Subcutaneous abdominal adipose tissue (tissue), 5 donors: ENCODE measurements at regions not wholly inside any gene's neighbourhood (a gene's known extent, or its start where the extent isn't known, plus 50 kb on each side); places are given as distances from the start of the nearest gene placed in this dataset.

Experiments
- H3K27ac ChIP-seq: one replicate; pipeline ENCODE4 v1.7.0; 2013; ENCODE audit warnings: low read depth, mild to moderate bottlenecking, inconsistent platforms, low read length, moderate library complexity
- H3K27me3 ChIP-seq, 5 donors: one replicate each; pipeline ENCODE4 v1.7.0; 2013; ENCODE audit warnings: low read length in 5 of 5, inconsistent platforms in 1 of 5; ENCODE audit not compliant: control insufficient read depth in 5 of 5, insufficient read depth in 4 of 5
- H3K36me3 ChIP-seq, 5 donors: one replicate each; pipeline ENCODE4 v1.7.0; 2013; ENCODE audit warnings: low read length in 5 of 5; ENCODE audit not compliant: control insufficient read depth in 5 of 5, insufficient read depth in 5 of 5
- H3K4me1 ChIP-seq, 5 donors: one replicate each; pipeline ENCODE4 v1.7.0; 2013; ENCODE audit warnings: low read length in 5 of 5, mild to moderate bottlenecking in 3 of 5, moderate library complexity in 1 of 5; ENCODE audit not compliant: control insufficient read depth in 5 of 5, insufficient read depth in 5 of 5
- H3K4me3 ChIP-seq, 5 donors: one replicate each; pipeline ENCODE4 v1.7.0; 2013; ENCODE audit warnings: low read length in 5 of 5, low read depth in 1 of 5
- H3K9ac ChIP-seq, 5 donors: one replicate each; pipeline ENCODE4 v1.7.0; 2013; ENCODE audit warnings: low read length in 5 of 5, mild to moderate bottlenecking in 4 of 5, moderate library complexity in 3 of 5
- H3K9me3 ChIP-seq, 5 donors: one replicate each; pipeline ENCODE4 v1.7.0; 2013; ENCODE audit warnings: low read length in 5 of 5; ENCODE audit not compliant: control insufficient read depth in 5 of 5
- donor health status: healthy.
- donor health status: healthy.
- donor health status: healthy.
- donor health status: healthy.
- donor health status: healthy.

- Histone ChIP-seq H3K4me1 (no peaks in the 10 kb centered on the region), H3K27me3 (no peaks in the 10 kb centered on the region), H3K9ac (no peak overlapping the region), H3K27ac (no peak overlapping the region), H3K36me3 (no peaks in the 10 kb centered on the region), H3K9me3 (no peaks in the 10 kb centered on the region), H3K4me3 (no peak overlapping the region)
Measured at GRCh38 chr11:133726542-133726941, 118.8 kb downstream of the SPATA19 start.

DNA sequence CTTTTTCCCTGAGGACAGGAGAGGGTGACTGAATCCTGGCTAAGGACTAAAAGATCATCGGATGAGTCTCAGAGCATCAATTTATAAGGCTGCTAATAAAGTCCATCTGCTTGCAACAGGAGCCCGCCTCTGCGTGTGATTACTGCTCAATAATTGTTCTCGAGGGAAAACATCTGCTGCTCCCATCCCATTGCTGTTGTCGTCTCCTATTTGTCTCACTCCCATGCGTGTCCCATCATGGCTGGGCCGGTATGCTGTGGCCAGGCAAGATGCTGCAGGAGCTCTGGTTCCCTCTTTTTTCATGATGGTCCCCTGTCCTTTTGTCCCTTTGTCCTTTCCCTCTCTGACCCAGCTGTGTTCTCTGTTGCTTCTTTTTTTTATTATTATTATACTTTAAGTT lies 121.2 kb downstream of the SPATA19 start:
- Histone ChIP-seq H3K9ac (no peak overlapping the region), H3K4me3 (no peak overlapping the region), H3K9me3 (no peaks in the 10 kb centered on the region), H3K27ac (no peak overlapping the region), H3K4me1 (no peaks in the 10 kb centered on the region), H3K36me3 (no peaks in the 10 kb centered on the region), H3K27me3 (no peaks in the 10 kb centered on the region)

DNA sequence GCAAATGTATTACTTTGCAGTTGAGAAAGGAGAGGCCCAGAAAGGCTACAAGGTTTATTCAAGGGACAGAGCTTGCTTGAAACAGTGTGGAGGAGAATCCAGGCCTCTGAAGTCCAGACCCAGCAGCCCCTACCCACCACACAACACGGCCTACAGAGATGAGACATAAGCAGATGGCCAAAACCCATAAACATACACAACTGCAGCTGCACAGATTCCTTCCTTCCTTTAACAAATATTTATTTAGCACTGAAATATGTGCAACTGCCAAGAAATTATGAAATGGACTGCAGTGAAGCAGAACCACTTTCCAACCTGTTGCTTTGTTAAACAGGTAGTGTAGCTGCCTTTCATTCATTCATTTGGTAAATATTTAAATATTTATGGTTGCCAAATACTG lies 122.3 kb downstream of the SPATA19 start:
- H3K27ac ChIP-seq = no peak overlapping the region
- H3K4me1 ChIP-seq = no peaks in the 10 kb centered on the region
- H3K9me3 ChIP-seq = no peaks in the 10 kb centered on the region
- H3K4me3 ChIP-seq = no peak overlapping the region
- H3K27me3 ChIP-seq = no peaks in the 10 kb centered on the region
- H3K9ac ChIP-seq = no peak overlapping the region
- no peaks in the 10 kb centered on the region for H3K36me3 ChIP-seq

DNA sequence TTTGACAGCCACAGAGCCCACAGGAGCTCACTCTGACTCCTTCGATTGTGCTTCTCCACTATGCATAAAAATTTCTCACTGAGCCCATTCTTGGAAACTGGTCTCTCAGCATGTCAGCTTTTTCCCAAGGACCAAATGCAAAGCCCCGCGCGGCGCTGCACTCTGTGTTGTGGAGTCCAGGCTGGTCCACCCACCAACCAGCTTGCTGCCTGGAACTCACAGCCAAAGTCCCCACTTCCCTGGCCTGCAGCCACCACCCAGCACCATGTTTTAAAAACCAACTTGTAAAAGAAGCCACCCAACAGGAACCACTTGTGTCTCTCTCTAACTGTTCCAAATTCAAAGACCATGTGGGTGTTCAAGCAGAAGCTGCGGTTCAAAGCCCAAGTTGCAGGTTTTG lies 124.4 kb downstream of the SPATA19 start:
- Histone ChIP-seq H3K4me3 (no peak overlapping the region), H3K27ac (no peak overlapping the region), H3K36me3 (no peaks in the 10 kb centered on the region), H3K9me3 (no peaks in the 10 kb centered on the region), H3K27me3 (no peaks in the 10 kb centered on the region), H3K4me1 (no peaks in the 10 kb centered on the region), H3K9ac (no peak overlapping the region)

GRCh38 chr11:133719532-133720235 lies 125.6 kb downstream of the SPATA19 start:
- H3K27ac ChIP-seq = no peak overlapping the region
- H3K9me3 ChIP-seq = no peaks in the 10 kb centered on the region
- H3K4me1 ChIP-seq = no peaks in the 10 kb centered on the region
- no peak overlapping the region for H3K9ac ChIP-seq
- H3K36me3 ChIP-seq = no peaks in the 10 kb centered on the region
- peaks cover 0 to 7% (median 2%) of the 10 kb centered on the region in 5 donors for H3K27me3 ChIP-seq
- no peak overlapping the region for H3K4me3 ChIP-seq

DNA sequence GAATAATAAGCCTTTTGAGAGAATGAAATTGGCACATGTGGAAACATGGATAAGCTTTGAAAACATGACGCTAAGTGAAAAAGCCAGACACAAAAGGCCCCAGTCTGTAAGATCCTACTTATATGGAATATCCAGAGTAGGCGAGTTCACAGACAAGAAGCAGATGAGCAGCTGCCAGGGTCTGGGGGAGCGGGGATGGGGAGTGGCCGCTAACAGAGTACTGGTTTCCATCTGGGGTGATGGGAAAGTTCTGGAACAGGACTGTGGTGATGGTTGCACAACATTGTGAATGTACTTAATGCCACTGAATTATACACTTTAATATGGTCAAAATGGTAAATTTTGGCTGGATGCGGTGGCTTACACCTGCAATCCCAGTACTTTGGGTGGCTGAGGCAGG lies 126.5 kb downstream of the SPATA19 start:
- peaks cover 0 to 12% (median 4%) of the 10 kb centered on the region in 5 donors for H3K27me3 ChIP-seq
- no peaks in the 10 kb centered on the region for H3K36me3 ChIP-seq
- no peak overlapping the region for H3K4me3 ChIP-seq
- no peak overlapping the region for H3K9ac ChIP-seq
- no peaks in the 10 kb centered on the region for H3K4me1 ChIP-seq
- no peaks in the 10 kb centered on the region for H3K9me3 ChIP-seq
- H3K27ac ChIP-seq = no peak overlapping the region

DNA sequence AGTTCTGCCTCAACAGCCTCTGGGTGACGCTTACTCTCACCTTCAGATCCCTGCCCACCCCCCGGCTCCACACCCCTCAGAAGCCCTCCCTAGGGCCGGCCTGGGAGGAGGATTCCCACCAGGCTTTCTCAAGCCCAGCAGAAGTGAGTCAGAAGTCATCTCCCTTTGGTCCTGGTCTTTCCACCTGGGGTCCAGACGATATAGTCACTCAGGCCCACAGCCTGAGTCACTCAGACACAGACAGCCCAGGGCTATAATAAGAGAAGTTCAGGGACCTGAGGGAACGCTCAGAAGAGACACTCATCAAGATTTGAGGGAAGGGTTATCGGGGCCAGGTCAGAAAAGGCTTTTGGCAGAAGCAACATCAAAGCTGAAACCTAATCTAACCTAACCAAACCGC lies 127.1 kb downstream of the SPATA19 start:
- H3K36me3 ChIP-seq = no peaks in the 10 kb centered on the region
- no peak overlapping the region for H3K4me3 ChIP-seq
- H3K27me3 ChIP-seq = peaks cover 0 to 12% (median 4%) of the 10 kb centered on the region in 5 donors
- no peaks in the 10 kb centered on the region for H3K9me3 ChIP-seq
- no peak overlapping the region for H3K27ac ChIP-seq
- no peak overlapping the region for H3K9ac ChIP-seq
- H3K4me1 ChIP-seq = no peaks in the 10 kb centered on the region

- Histone ChIP-seq H3K36me3 (no peaks in the 10 kb centered on the region), H3K9me3 (no peaks in the 10 kb centered on the region), H3K4me3 (no peak overlapping the region), H3K4me1 (no peaks in the 10 kb centered on the region), H3K27ac (no peak overlapping the region), H3K9ac (no peak overlapping the region), H3K27me3 (peaks cover 0 to 12% (median 4%) of the 10 kb centered on the region in 5 donors)
Measured at GRCh38 chr11:133716602-133717001, 128.7 kb downstream of the SPATA19 start.

GRCh38 chr11:133715602-133716001 lies 129.7 kb downstream of the SPATA19 start:
- Histone ChIP-seq H3K4me3 (no peak overlapping the region), H3K27me3 (peaks cover 0 to 12% (median 4%) of the 10 kb centered on the region in 5 donors), H3K36me3 (no peaks in the 10 kb centered on the region), H3K9ac (no peak overlapping the region), H3K27ac (no peak overlapping the region), H3K9me3 (no peaks in the 10 kb centered on the region), H3K4me1 (no peaks in the 10 kb centered on the region)

DNA sequence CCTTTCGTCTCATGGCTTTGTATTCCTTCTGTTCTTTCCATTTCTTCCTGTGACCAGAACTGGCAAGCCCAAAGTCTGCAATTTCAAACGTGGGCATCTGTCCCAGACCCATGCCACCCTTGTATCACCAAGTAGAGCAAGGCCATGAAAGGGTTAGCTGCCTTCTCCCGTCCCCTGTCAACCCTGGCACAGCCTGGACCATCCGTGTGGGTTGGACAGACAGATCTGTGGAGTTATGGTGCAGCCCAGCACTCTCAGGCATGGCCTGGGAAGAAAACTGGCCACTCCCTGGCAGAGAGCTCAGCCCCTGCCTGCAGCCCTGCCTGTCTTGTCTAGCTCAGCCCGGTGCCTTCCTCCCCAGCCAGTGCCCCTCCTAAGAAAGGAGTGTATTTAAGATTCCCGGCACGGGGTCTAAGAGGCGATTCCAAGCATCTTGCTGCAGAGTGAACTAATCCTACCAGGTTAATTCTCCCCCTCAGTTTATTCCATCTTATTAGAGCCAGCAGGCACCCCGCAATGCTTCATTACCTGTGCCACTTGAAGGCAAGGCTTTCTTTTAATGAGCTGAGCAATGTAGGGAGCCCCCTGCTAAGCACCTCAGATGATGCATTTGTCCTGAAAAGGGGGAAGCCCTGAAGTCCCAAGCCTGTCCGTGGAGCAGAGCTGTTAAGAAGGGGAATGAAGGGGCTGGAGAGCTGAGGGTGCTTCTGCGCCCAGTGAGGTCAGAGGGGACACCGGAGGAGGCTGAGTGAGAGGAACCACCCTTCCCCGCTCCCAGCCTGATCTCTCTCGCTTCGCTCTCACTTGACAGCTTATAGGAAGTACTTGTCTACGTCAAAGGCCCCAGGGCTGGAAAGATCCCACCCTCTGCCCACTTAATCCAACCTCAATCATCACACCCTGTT lies 130.6 kb downstream of the SPATA19 start:
- Histone ChIP-seq H3K36me3 (no peaks in the 10 kb centered on the region), H3K4me1 (no peaks in the 10 kb centered on the region), H3K27ac (no peak overlapping the region), H3K27me3 (peaks cover 0 to 12% (median 4%) of the 10 kb centered on the region in 5 donors), H3K9me3 (no peaks in the 10 kb centered on the region), H3K4me3 (no peak overlapping the region), H3K9ac (no peak overlapping the region)
